GM12878 (cell line): ENCODE measurements at regions not wholly inside any gene's neighbourhood (a gene's known extent, or its start where the extent isn't known, plus 50 kb on each side); places are given as distances from the start of the nearest gene placed in this dataset.
"Not testable (repeated sequence)": the region's sequence is repeated elsewhere in the genome, so short reads cannot be mapped to it uniquely, and the experiment has no call there.

ENCODE experiments used
- ATAC-seq: fragments of 200-7000 bp; cut with Tn5 transposase; 3 replicates; pipeline ENCODE4 v1.9.1; 2020; ENCODE audit warnings: mild to moderate bottlenecking, moderate library complexity
- BruUV-seq: library from RNA; stranded (reverse); fragments of 400-500 nt; replicated peaks from 2 replicates; lab custom pipeline; 2021; lab: Mats Ljungman, UMichigan
- CTCF ChIA-PET: fragments of 300-600 bp; sonication (Branson Sonifier 250); formaldehyde crosslinking; extraction: SDS; loops from one replicate; lab custom pipeline; 2021; ENCODE audit warnings: inconsistent platforms; lab: Yijun Ruan, JAX
- POLR2A ChIA-PET: fragments of 350-600 bp; formaldehyde crosslinking; extraction: SDS; loops from one replicate; lab custom pipeline; 2021; ENCODE audit warnings: inconsistent platforms; lab: Charles Lee
- RAD21 ChIA-PET: fragments of 300-600 bp; sonication (Branson Sonifier 250); formaldehyde crosslinking; loops from one replicate; lab custom pipeline; 2023; ENCODE audit warnings: antibody characterized with exemption; ENCODE audit not compliant: unreplicated experiment; lab: Charles Lee
- SMC1A ChIA-PET: fragments of 300-600 bp; sonication (Branson Sonifier 250); formaldehyde crosslinking; loops from one replicate; lab custom pipeline; 2023; ENCODE audit not compliant: unreplicated experiment, uncharacterized antibody; lab: Charles Lee
- DNase-seq: peaks from one replicate; pipeline ENCODE4 v3.0.0-alpha.2; 2011; ENCODE audit warnings: low read depth, low spot score
- FAIRE-seq: peaks from 3 replicates; lab custom pipeline; 2011; peaks lifted over from hg19 to GRCh38; lab: Jason Lieb, UNC
- H2AFZ ChIP-seq: 2 replicates; pipeline ENCODE4 v1.6.0; 2011; ENCODE audit warnings: low read depth, low read length, control low read depth; ENCODE audit not compliant: control insufficient read depth
- H3K27ac ChIP-seq: 2 replicates; pipeline ENCODE4 v1.5.1; 2011; ENCODE audit warnings: control low read depth; ENCODE audit not compliant: control insufficient read depth, insufficient read depth
- H3K27me3 ChIP-seq, 2 experiments: replicated peaks in 1 of 2; 2 replicates each; pipeline versions ENCODE4 v1.6.0 to v1.6.1; 2011; ENCODE audit warnings: low read length in 1 of 2; ENCODE audit not compliant: control insufficient read depth in 2 of 2, insufficient read depth in 2 of 2
- H3K36me3 ChIP-seq, 2 experiments: 2 replicates each; pipeline ENCODE4 v1.5.1; 2011; ENCODE audit warnings: low read length in 1 of 2; ENCODE audit not compliant: control insufficient read depth in 2 of 2, insufficient read depth in 2 of 2
- H3K4me1 ChIP-seq: 2 replicates; pipeline ENCODE4 v1.6.1; 2011; ENCODE audit warnings: mild to moderate bottlenecking, low read length, moderate library complexity, mixed read lengths; ENCODE audit not compliant: control insufficient read depth, insufficient read depth
- H3K4me2 ChIP-seq: 2 replicates; pipeline ENCODE4 v1.6.0; 2011; ENCODE audit warnings: control low read depth; ENCODE audit not compliant: control insufficient read depth, insufficient read depth
- H3K4me3 ChIP-seq: fragments of 200-600 bp; sonication (generic); 2 replicates; pipeline ENCODE4 v1.5.1; 2016
- H3K79me2 ChIP-seq: 2 replicates; pipeline ENCODE4 v1.6.0; 2011; ENCODE audit warnings: low read length; ENCODE audit not compliant: control insufficient read depth, insufficient read depth
- H3K9ac ChIP-seq: 2 replicates; pipeline ENCODE4 v1.8.0; 2011; ENCODE audit warnings: low read length, control low read depth, mixed read lengths; ENCODE audit not compliant: control insufficient read depth, insufficient read depth
- H3K9me3 ChIP-seq: replicated peaks from 3 replicates; pipeline ENCODE4 v1.5.1; 2011; ENCODE audit warnings: mild to moderate bottlenecking, low read length; ENCODE audit not compliant: control insufficient read depth, insufficient read depth
- H4K20me1 ChIP-seq: 2 replicates; pipeline ENCODE4 v1.6.0; 2011; ENCODE audit not compliant: control insufficient read depth, insufficient read depth
- ATF7 ChIP-seq: fragments of 450-650 bp; IDR thresholded peaks from 2 replicates; pipeline ENCODE4 v1.6.1; 2016; ENCODE audit warnings: low read depth, mild to moderate bottlenecking
- BCL11A ChIP-seq: IDR thresholded peaks from 2 replicates; pipeline ENCODE4 v1.6.1; 2011; ENCODE audit warnings: low read depth, low read length
- CBFB ChIP-seq: IDR thresholded peaks from 2 replicates; pipeline ENCODE4 v1.6.1; 2016; ENCODE audit warnings: antibody characterized with exemption, low read depth
- GABPA ChIP-seq: IDR thresholded peaks from 2 replicates; pipeline ENCODE4 v1.6.1; 2014; ENCODE audit warnings: antibody characterized with exemption, low read depth, mild to moderate bottlenecking, inconsistent platforms
- HDAC2 ChIP-seq: fragments of 200-600 bp; sonication (generic); IDR thresholded peaks from 2 replicates; pipeline ENCODE4 v1.6.1; 2017
- HDAC6 ChIP-seq: fragments of 200-600 bp; sonication (generic); IDR thresholded peaks from one replicate; pipeline ENCODE4 v1.8.0; 2017; ENCODE audit warnings: antibody characterized with exemption; ENCODE audit not compliant: unreplicated experiment
- NFIC ChIP-seq: IDR thresholded peaks from 2 replicates; pipeline ENCODE4 v1.6.1; 2012; ENCODE audit warnings: low read depth, mild to moderate bottlenecking, inconsistent platforms, low read length, moderate library complexity
- NR2F1 ChIP-seq: fragments of 450-650 bp; conservative IDR thresholded peaks from 2 replicates; pipeline ENCODE4 v1.6.1; 2017; ENCODE audit warnings: mild to moderate bottlenecking
- STAT1 ChIP-seq: fragments of 450-650 bp; conservative IDR thresholded peaks from 2 replicates; pipeline ENCODE4 v1.6.1; 2014; ENCODE audit warnings: antibody characterized with exemption, mild to moderate bottlenecking
- TAF1 ChIP-seq: IDR thresholded peaks from 2 replicates; pipeline ENCODE4 v1.6.1; 2011; ENCODE audit warnings: mild to moderate bottlenecking, low read depth, low read length, borderline replicate concordance
- TARDBP ChIP-seq: IDR thresholded peaks from 2 replicates; pipeline ENCODE4 v1.6.1; 2016; ENCODE audit warnings: borderline replicate concordance
- YY1 ChIP-seq: IDR thresholded peaks from 2 replicates; pipeline ENCODE4 v1.6.1; 2011; ENCODE audit warnings: low read depth, mild to moderate bottlenecking, low read length
- WGBS: methylation state at CpG from one replicate; pipeline ENCODE4 v1.1.6; 2016; ENCODE audit warnings: low lambda C conversion rate; ENCODE audit not compliant: insufficient replicate concordance, insufficient coverage; ENCODE audit errors: missing lambda C conversion rate; 5-methylcytosine and 5-hydroxymethylcytosine counted together
- in situ Hi-C: fragments of 300-500 bp; cut with MboI; formaldehyde crosslinking; loops from 9 replicates; pipeline ENCODE4 v1.14.3; 2018; ENCODE audit warnings: mixed read lengths
- intact Hi-C: fragments of 100-400 bp; cut with micrococcal nuclease; formaldehyde crosslinking; loops from one replicate; pipeline ENCODE4 v1.14.2; 2022; ENCODE audit not compliant: unreplicated experiment
- TF ChIP-seq, protein P1 (sequence below): IDR thresholded peaks from 2 replicates; pipeline ENCODE4 v1.6.1; 2011; ENCODE audit warnings: low read depth, mild to moderate bottlenecking, low read length, moderate library complexity, borderline replicate concordance; ENCODE audit errors: extremely low read depth
- TF ChIP-seq, protein P2 (sequence below): fragments of 450-650 bp; IDR thresholded peaks from 2 replicates; pipeline ENCODE4 v1.6.1; 2017; ENCODE audit warnings: mild to moderate bottlenecking, moderate library complexity

DNA sequence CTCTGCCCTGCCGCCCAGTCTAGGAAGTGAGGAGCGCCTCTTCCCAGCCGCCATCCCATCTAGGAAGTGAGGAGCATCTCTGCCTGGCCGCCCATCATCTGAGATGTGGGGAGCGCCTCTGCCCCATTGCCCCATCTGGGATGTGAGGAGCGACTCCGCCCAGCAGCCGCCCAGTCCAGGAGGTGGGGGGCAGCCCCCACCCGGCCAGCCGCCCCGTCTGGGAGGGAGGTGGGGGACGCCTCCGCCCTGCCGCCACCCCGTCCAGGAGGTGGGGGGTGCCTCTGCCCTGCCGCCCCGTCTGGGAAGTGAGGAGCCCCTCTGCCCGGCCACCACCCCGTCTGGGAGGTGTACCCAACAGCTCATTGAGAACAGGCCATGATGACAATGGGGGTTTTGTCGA, 146.0 kb upstream of the RAB6C start:
- BruUV-seq, H3K27me3 ChIP-seq, intact Hi-C loops, FAIRE-seq, RAD21 ChIA-PET, H4K20me1 ChIP-seq, H3K27ac ChIP-seq, H3K79me2 ChIP-seq, in situ Hi-C loops, SMC1A ChIA-PET, H3K9ac ChIP-seq, H3K4me1 ChIP-seq, H3K4me3 ChIP-seq, POLR2A ChIA-PET, H3K36me3 ChIP-seq, ATAC-seq, H3K9me3 ChIP-seq, H2AFZ ChIP-seq, H3K4me2 ChIP-seq, DNase-seq, CTCF ChIA-PET: not testable (repeated sequence)
- WGBS = 66% methylated on average over 15 of the region's 20 CpGs

DNA sequence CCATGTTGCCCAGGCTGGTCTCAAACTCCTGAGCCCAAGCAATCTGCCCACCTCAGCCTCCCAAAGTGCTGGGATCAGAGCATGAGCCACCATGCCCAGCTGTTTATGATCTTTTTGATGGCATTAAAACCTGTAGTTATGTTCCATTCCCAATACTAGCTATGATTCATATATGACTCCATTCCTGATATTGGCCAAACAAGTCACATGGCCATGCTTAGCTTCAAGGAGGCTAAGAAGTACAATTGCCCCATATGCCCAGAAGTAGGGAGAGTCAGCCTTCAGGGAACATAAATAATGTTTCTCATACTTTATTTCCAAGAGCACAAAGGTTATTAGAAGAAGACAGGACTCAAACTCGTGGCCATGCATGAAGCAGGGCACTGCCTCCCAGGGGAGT, 132.4 kb upstream of the RAB6C start:
- no TSS peak for BruUV-seq
- DNase-seq (no peak), ATAC-seq (no peak), FAIRE-seq (no peak)
- Histone ChIP-seq H3K4me2 (no peak overlapping the region), H3K4me1 (no peaks in the 10 kb centered on the region), H3K27me3 (peaks cover 0 to 2% of the 10 kb centered on the region in 2 experiments; a peak in 1 of 4 replicates), H3K9me3 (no peaks in the 10 kb centered on the region), H4K20me1 (no peaks in the 10 kb centered on the region), H3K79me2 (no peaks in the 10 kb centered on the region), H3K27ac (no peak overlapping the region), H3K36me3 (no peaks in the 10 kb centered on the region), H3K4me3 (no peak overlapping the region), H3K9ac (no peak overlapping the region), H2AFZ (no peak overlapping the region)
- 0% methylated on average over 1 of the region's 1 CpG for WGBS
- RAD21 ChIA-PET = no interaction called here
- in situ Hi-C loops (no loop called here), intact Hi-C loops (loop anchor here (10.0 kb wide), 2 partner anchors 442 to 1522 kb away; no protein-coding TSS in a partner anchor)
- CTCF ChIA-PET = interaction anchor here (1.0 kb wide), 1 partner anchor 10 kb away, joined by 3 read pairs; no protein-coding TSS in a partner anchor
- POLR2A ChIA-PET = no interaction called here
- SMC1A ChIA-PET = no interaction called here
- TF ChIP-seq NR2F1 (no peak), GABPA (no peak), HDAC2 (no peak), STAT1 (no peak), HDAC6 (no peak), TARDBP (no peak), ATF7 (no peak), BCL11A (no peak), YY1 (no peak), NFIC (no peak), CBFB (no peak), TAF1 (no peak)
- TF ChIP-seq, protein P1, sequence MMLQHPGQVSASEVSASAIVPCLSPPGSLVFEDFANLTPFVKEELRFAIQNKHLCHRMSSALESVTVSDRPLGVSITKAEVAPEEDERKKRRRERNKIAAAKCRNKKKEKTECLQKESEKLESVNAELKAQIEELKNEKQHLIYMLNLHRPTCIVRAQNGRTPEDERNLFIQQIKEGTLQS = no peak
- TF ChIP-seq, protein P2, sequence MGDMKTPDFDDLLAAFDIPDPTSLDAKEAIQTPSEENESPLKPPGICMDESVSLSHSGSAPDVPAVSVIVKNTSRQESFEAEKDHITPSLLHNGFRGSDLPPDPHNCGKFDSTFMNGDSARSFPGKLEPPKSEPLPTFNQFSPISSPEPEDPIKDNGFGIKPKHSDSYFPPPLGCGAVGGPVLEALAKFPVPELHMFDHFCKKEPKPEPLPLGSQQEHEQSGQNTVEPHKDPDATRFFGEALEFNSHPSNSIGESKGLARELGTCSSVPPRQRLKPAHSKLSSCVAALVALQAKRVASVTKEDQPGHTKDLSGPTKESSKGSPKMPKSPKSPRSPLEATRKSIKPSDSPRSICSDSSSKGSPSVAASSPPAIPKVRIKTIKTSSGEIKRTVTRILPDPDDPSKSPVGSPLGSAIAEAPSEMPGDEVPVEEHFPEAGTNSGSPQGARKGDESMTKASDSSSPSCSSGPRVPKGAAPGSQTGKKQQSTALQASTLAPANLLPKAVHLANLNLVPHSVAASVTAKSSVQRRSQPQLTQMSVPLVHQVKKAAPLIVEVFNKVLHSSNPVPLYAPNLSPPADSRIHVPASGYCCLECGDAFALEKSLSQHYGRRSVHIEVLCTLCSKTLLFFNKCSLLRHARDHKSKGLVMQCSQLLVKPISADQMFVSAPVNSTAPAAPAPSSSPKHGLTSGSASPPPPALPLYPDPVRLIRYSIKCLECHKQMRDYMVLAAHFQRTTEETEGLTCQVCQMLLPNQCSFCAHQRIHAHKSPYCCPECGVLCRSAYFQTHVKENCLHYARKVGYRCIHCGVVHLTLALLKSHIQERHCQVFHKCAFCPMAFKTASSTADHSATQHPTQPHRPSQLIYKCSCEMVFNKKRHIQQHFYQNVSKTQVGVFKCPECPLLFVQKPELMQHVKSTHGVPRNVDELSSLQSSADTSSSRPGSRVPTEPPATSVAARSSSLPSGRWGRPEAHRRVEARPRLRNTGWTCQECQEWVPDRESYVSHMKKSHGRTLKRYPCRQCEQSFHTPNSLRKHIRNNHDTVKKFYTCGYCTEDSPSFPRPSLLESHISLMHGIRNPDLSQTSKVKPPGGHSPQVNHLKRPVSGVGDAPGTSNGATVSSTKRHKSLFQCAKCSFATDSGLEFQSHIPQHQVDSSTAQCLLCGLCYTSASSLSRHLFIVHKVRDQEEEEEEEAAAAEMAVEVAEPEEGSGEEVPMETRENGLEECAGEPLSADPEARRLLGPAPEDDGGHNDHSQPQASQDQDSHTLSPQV = no peak
